GM18868 (cell line): ENCODE measurements at regions not wholly inside any gene's neighbourhood (a gene's known extent, or its start where the extent isn't known, plus 50 kb on each side); places are given as distances from the start of the nearest gene placed in this dataset.

Experiments
- ATAC-seq: cut with Tn5 transposase; IDR thresholded peaks from one replicate; pipeline ENCODE4 v1.9.1; 2021; ENCODE audit warnings: mild to moderate bottlenecking, moderate library complexity; ENCODE audit not compliant: unreplicated experiment

DNA sequence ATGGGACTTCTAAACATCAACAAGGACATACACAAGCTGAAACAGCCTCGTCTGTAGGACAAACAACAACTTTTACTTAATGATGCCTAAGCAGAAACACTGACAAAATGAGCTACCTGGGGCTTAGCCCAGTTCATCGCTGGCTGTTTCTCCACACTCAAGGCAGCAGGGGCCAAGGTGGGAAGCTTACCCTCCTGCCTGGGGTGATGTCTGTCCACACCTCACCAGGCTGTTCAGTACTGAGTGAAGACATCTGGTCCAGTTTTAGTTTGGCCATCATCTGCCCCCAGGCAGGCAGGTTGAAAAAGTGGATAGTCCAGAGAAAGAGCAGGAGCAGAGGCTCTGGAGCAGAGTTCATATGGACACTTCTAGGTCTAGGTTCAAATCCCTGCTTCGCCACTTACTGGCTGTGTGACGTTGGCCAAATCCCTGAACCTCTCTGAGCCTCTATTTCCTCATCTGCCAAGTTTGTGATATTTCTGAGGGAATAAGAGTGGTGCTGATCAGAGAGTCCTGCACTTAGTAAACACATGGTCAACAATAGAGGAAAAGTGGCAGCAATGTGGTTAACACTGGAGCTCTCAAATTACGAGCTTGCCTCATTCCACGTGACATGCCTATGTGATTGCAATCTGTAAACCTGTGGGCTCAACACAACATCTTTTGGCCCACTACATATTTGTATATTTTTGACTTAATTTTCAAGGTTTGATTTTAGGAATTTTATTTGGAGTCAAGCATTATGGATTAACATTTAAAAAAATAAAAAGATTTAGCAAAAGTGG is 720.1 kb upstream of the TMEM132C start:
- ATAC-seq = no peak

DNA sequence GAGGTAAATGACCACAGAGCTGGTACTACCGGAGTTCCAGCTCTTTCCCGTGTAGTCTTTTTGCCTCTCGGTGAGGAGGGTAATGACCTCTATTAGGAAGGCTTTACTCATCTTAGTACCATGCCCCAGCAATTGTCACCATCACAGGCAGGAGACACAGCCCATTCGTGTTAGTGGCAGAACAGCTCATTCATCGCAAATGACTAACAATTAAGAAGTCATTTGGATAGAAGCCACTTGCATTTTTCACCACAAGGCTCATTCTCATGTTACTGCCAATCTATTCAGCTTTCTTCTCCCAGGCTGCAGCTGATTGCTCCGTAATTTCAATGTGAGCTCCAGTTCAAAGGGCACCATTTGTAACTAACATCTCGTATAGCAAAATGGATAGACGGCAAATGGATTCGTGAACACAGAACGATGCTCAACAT is 718.8 kb upstream of the TMEM132C start:
- ATAC-seq = no peak

DNA sequence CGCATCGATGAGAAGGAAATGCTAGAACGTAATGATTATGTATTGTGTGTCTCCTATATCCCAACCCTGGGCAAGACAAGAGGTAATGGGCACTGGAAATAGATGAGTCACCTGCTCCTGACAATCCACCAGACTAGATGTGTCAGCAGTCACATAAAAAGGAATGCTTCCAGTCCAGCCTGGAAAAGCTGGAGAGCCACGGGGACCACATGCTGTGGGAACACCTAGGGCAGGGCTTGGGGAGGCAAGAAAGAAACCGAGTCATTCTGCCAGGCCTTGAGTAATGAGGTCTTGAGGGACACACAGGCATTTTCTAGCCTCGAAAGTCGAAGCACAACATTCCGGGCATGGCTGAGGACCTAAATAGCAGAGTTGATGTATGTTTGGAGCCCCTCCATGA is 716.7 kb upstream of the TMEM132C start:
- no peak for ATAC-seq

DNA sequence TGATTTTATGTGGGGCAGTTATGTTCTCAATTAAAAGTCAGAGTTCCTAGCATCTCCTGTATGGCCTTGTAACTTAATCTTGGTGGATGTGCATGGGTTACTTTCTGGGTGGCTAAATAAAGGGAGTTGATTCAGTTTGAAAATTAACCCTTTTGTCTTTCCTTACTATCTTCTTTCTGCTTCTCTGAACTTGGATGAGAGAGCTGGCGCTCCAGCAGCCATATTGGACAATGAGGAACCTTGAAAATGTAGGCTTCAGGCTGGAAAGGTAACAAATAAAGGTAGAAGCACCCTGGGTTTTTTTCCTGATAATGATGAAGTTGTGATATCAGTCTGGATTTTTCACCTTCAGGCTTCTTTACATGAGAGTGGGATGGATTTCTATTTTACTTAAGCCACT is 714.1 kb upstream of the TMEM132C start:
- no peak for ATAC-seq

DNA sequence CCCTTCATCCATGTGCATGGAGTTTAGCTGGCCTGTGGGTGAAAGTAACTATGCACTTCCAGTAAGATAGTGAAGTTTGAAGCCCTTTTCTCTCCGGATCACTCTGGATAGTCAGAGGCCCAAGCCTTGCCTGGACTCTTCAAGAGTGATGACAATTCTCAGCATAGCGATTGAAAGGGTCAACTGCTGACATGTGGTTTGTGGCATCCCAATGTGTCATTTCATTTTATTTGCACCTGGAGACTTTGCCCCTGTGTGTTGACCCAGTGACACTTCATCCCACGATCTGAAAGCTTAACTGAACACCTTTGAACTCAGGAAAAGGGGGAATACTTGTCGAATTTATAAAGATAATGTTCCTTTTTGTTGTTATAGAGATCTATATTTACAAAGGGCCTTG is 711.9 kb upstream of the TMEM132C start:
- no peak for ATAC-seq

DNA sequence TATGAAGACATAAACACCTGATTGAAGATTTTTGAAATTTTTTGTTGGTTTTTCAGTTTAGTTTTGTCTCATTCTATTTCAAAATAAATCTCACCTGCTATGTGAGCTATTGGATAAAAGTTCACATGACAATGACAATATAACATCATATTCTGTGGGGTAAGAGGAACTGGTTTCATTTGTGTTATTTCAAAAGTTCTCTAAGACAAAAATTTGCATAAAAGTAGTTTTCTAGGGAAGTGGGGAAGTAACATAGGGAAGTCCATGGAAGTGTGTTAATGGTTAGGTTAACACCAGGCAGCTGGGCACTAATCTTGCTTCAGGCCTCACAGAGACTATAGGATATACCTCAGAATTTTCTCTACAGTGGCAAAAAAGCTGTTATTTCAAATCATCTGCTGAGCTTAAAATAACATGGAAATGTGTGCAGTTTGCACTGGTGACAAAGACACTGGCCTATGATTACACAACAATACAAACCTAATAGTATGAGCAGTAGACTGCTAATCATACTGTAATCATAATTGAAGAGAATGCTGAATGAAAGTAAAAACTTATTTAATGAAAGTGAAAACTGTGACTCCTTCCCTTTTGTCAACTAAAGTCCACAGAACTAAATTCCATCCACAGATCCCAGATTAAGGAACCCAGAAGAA is 710.6 kb upstream of the TMEM132C start:
- peak; percentile 47 for ATAC-seq

DNA sequence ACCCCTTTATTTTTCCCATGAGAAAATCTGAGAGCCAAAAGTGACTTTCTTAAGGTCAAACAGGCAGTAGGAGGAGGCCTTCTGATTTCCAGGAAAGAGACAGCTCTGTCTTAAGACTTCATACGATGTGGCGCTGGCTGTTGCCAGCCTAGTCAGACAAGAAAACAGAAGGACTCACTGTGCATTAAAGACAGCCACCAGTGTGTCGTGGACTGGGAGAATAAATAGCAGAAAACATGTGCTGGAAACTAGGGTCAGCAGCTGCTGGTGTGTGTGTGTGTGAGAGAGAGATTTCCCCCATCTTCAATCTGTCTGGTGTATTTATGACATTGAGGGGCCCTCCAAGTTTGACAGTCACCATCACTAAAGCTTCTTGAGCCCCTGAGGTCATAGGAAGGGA is 708.6 kb upstream of the TMEM132C start:
- ATAC-seq = no peak

DNA sequence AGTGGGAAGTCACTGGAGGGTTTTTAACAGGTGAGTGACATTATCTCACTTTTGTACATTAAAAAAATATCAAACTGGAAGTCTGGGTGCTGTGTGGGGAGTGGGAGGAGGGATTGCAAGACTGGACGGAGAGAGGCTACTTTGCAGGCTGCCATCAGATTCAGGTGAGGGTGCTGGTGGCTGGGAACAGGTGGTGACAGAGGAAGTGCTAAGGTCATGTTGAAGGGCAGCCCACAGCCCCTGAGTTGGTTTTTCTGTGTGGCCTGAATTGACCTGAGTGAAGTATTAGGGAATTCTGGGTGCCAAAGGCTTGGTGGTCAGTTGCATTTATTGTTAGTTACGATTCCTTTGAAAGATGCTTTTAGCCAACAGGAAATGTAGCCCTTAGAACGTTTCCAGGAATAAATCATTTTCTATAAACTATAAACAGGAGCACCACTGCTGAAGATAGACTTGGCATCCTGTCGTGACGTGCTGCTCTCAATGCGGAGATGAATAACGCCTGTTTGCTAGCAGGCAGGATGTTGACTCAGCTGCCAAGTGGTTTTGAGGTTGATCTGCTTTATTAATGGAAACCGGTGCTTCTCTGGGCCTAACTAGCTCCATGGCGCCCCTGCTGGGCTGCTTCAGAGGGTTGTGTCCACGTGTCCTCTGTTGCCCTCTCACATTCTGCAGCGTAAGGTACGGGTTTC is 707.5 kb upstream of the TMEM132C start:
- peak; percentile 81 for ATAC-seq

DNA sequence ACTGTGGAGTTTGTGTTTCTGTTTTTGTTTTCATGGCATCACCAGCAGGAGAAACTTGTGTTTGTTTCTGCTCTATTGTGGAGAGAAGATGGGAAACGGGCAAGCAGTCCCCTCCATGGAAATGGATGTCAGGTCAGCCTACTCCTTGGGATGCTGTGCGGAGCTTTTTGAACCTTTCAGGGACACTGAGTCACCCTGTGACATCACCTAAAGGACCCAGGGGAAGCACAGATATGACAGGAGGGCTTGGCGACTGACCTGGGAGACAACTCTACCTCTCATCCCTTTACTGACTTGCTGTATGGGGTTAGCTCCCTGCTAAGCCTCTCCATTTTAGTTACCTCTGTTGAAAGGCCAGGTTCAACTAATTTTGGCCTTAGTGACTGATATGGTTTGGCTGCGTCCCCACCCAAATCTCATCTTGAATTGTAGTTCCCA is 706.9 kb upstream of the TMEM132C start:
- no peak for ATAC-seq

DNA sequence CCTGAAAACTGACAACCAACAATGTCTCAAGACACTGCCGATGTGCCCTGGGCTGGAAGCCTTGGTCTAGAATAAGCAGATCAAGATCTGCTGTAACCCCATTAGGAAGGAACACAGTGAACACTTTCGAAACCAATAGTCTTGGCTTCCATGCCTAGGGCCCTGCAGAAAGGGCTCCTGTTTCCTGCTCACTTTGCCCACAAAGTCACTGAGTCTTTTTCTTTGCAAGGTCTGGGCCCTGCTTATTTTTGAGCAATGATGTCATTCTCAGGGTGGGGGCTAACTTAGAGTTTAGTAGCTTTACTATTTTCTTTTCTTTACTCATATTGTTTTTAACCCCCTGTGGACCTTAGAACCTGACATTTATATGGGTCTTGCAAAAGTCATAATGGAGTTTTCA is 704.2 kb upstream of the TMEM132C start:
- no peak for ATAC-seq

DNA sequence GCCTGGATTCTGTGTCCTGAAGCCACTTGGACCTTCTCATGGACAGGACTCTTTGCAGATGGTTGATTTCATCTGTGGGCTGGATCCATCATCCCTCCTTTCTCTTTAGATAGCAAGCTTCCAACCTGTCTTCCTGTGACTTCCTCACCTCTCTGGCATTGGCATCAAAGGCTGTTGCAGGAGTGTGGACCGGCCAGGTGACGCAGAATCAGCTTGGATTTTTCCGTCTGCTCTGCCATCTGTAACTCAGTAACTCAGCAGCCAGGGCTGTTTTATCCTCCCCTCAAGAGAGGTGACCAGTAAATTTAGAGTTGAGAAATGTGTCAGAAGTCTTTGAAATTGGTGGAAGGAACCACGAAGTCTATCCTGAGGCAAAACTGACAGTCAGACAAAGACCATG is 701.7 kb upstream of the TMEM132C start:
- no peak for ATAC-seq

DNA sequence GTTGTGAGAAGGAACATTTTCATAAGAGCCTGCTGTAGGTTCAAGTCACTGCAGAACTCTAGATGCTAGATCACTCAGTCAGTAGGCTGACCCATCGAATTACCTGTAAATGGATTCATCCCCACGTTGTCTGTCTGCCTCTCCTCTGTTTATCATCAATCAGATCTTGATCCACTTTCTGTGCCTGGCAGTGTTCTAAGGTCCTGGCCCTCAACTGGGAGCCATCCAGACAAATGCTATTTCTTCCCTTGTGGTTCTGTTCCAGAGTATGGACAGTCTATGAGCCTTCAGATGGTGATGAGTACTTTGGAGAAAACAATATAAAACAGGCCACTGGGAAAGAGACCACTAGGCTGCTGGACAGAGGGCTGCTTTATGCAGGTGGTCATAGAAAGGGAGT is 699.4 kb upstream of the TMEM132C start:
- ATAC-seq = no peak

DNA sequence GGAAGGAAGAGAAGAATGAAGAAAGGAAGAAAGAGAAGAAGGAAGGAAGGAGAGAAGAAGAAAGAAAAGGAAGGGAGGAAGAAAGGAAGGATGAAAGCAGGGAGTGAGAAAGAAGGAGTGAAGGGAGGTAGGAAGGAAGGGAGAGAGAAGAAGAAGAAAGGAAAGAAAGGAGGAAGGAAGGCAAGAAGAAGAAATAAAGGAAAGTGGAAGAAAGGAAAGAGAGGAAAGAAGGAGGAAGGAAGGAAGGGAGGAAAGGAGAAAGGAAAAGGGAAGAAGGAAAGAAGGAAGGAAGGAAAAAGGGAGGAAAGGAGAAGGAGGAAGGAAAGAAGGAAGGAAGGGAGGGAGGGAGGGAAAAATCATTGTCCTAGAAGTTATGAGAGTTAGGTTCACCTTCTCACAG is 696.6 kb upstream of the TMEM132C start:
- no peak for ATAC-seq

DNA sequence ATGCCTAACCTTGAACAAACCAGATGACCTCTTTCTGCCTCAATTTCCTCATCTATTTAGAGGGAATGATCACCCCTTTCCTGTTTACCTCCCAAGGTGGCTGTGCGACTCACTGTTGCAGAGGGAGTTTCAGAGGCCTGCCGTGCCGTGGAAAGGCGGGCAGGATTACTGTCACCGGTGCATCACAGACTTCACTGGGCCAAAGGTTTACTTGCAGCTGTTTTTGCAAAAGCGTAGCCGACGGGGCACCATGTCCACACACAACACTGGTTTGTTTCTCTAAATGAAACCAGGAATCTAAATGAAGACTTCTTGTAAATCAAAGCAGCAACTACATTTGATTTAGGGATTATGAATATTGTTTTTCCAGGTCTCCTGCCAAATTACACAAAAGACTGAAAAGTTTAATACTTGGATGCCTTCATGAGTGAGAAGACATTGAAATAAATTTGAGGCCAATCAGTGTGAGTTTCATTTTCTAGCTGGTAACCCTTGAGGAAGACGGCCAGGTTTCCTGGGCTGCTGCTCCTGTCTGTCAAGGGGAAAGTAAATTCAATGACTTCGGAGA is 696.1 kb upstream of the TMEM132C start:
- ATAC-seq = no peak

DNA sequence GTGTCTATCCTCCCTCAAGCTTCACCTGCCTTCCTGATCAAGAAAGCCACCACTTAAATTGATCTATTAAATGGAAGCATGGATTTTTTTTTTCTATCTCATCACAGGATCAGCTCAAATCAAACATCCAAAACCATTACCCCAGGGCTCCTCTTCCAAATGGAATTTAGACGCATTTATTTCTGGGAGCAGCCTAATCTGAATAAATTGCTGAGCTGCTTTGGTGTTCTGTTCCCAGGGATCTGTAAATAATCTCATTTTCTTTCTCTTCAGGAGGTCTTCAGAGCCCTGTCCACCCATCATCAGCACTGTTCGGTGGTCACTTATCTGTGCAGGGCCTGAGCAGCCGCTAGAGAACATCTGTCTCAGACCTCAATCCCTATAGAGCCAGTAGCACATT is 695.4 kb upstream of the TMEM132C start:
- ATAC-seq = no peak

DNA sequence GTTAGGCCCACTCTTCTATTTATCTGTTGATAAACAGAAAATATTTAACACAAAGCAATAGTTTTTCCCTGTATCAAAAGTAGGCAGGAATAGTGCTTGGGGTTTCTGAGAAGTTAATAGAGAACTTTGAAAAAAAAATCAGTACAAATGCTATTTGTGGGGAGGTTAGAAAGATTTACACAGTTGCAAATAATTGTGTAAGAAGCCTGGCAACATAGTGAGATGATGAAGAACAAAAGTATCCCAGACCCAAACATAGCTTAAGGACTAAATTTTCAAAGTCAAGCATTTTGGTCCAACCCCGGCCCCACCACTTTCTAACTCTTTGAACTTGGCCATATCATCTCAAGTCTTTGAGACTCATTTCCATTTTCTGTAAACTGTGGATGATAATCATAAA is 687.5 kb upstream of the TMEM132C start:
- no peak for ATAC-seq

DNA sequence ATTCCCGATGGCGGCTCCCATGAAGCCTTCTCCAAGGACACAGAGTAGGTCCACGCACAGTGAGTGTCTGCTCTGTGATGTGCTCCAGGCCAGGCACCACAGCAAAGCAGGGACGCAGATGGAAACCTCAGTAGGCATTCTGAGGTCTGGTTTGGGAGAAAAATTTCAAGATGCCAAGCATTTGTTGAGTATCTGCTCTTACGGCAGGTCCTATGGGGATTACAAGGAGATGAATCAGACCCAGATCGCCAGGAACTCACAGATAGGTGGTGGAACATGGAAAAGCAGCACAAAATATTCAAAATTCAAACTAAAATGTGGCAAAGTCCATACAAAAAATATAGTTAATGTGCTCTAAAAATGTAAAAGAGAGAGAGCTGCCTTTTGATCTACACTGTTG is 684.9 kb upstream of the TMEM132C start:
- ATAC-seq = no peak

DNA sequence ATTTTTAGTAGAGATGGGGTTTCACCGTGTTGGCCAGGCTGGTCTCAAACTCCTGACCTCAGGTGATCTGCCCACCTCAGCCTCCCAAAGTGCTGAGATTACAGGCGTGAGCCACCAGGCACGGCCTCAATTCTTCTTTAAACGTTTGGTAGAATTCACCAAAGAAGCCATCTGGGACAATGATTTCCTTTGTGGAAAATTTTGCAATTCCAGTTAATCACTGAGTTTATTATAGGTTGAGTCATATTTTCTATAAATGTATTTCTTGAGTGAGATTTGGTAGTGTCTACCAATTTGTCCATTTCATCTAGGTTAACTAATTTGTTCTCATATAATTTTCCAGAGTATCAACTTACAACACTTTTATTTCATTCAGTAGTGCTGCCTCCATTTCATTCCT is 683.9 kb upstream of the TMEM132C start:
- no peak for ATAC-seq

DNA sequence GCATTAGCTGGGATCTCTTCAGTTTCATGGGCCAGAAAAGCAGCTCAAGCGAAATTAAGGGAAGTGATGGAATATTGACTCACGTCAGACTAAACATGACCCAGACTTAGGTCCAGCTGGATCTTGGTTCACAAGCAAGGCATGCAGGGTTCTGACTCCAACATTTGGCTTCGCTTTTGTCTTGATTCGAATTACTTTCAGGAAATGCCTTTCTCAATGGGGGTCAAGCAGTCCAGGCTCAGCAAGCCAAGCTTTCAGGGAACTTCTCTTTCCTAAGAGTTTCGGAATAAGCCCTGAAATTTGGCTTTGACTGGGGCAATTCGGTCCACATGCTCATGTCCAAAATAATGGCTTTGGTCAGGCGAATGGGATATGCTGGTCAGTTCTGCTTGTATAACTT is 678.7 kb upstream of the TMEM132C start:
- no peak for ATAC-seq

DNA sequence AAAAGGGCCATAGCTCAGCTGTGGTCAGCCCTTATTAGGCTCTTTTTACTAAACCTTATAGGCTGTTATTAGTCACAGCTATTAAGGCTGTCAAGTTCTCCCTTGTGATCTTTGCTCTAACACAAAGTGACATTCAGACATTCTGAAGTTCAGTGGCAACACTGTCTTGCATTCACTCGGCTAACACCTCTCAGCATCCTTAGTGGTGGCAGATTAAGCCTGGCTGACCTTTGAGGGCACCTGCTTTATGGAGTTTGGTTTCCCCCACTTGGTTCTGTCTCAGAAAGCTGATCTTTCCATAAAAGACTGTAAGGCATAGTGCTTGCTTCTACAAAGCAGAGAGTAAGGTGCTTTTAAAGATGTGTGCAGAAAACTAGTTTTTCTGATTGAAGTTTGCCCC is 677.4 kb upstream of the TMEM132C start:
- no peak for ATAC-seq

DNA sequence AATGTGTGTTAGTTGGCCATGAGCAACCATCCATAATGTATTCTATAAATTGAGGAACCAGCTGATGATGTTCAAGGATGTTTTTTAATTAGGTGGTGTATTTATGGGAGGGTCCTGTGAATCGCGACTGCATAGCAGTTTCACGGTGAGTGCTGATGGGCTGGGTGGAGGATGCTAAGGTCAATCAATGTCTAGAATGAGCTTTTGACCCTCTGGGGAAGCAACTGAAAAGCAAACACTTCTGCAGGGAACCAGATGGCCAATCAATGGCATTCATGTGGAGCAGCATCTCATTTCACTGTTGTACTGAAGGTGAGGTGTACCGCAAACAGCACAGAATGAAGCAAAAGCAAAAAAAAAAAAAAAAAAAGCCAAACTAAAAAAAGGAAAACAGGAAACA is 676.1 kb upstream of the TMEM132C start:
- no peak for ATAC-seq

DNA sequence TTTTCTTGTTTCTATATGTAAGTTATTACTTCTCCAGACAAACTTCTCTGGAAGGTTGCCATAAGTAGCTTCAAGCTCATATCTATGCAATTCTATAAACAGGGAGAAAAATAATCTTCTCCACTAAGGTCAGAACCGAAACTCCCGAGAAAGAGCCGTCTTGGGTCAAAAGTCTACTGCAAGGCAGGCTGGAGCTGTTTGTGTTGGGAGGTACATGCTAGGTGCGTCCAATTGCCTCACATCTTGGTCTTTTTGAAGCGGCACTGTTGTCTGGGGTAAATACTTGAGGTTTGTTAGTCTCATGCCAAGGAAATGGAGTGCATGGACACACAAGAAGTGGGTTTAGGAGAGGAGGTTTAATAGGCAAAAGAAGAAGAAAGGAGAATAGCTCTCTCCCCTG is 674.7 kb upstream of the TMEM132C start:
- ATAC-seq = no peak
